ENCODE measurements at regions not wholly inside any gene's neighbourhood (a gene's known extent, or its start where the extent isn't known, plus 50 kb on each side); places are given as distances from the start of the nearest gene placed in this dataset.

GRCh38 chr2:146541896-146542295 is 1302.9 kb upstream of the ACVR2A start:
- H3K36me3 ChIP-seq (ENCODE audit: control insufficient read depth in 1 of 2, insufficient read depth in 2 of 2, low read length in 2 of 2), result no peaks in the 10 kb centered on the region
- H3K4me1 ChIP-seq (ENCODE audit: control insufficient read depth in 1 of 2, insufficient read depth in 2 of 2, low read length in 2 of 2), result no peaks in the 10 kb centered on the region
- ATAC-seq (no peak), DNase-seq (ENCODE audit: low read depth, low spot score) (no peak)
- no peak overlapping the region for H2AFZ ChIP-seq (ENCODE audit: low read depth, low read length, poor library complexity, severe bottlenecking)
- no peak overlapping the region for H3K27ac ChIP-seq (ENCODE audit: low read depth, low read length)
- no peaks in the 10 kb centered on the region for H3K9me3 ChIP-seq (ENCODE audit: control insufficient read depth in 1 of 2, insufficient read depth in 1 of 2, low read depth in 1 of 2, low read length in 2 of 2)
- CTCF ChIA-PET, result no interaction called here
- intact Hi-C loops (cut with micrococcal nuclease), result no loop called here
- H3K4me2 ChIP-seq (ENCODE audit: low read length), result no peak overlapping the region
- H3K9ac ChIP-seq (ENCODE audit: low read length), result no peak overlapping the region
- no TSS peak for BruUV-seq (replicated peaks)
- no peaks in the 10 kb centered on the region for H3K27me3 ChIP-seq (ENCODE audit: insufficient read depth, low read length)
- POLR2A ChIA-PET, result no interaction called here
- RAD21 ChIA-PET (ENCODE audit: low non-redundant PET in 1 of 2, low total read pairs in 2 of 2, uncharacterized antibody in 2 of 2, unreplicated experiment in 2 of 2), result no interaction called here
- no peak overlapping the region for H3K4me3 ChIP-seq (replicated peaks in 1 of 2; ENCODE audit: low read depth in 1 of 2, low read length in 2 of 2)
- H3K9me2 ChIP-seq (ENCODE audit: insufficient read depth), result no peaks in the 10 kb centered on the region
- no peaks in the 10 kb centered on the region for H4K20me1 ChIP-seq (ENCODE audit: insufficient read depth)
- no peak for TF ChIP-seq YY1 (IDR thresholded peaks at IDR 0.05; ENCODE audit: extremely low read depth, insufficient replicate concordance, low read depth, low read length)
- TF ChIP-seq CBX3 (IDR thresholded peaks at IDR 0.05; ENCODE audit: low read depth), result no peak
- TF ChIP-seq CTCF (IDR thresholded peaks at IDR 0.05 in 2 of 3, conservative IDR thresholded peaks at IDR 0.05 in 1 of 3; ENCODE audit: borderline replicate concordance in 1 of 3, insufficient read depth in 1 of 3, low read depth in 2 of 3, low read length in 2 of 3), result no peak
- TF ChIP-seq JUND (IDR thresholded peaks at IDR 0.05), result no peak
- TF ChIP-seq, protein P1, sequence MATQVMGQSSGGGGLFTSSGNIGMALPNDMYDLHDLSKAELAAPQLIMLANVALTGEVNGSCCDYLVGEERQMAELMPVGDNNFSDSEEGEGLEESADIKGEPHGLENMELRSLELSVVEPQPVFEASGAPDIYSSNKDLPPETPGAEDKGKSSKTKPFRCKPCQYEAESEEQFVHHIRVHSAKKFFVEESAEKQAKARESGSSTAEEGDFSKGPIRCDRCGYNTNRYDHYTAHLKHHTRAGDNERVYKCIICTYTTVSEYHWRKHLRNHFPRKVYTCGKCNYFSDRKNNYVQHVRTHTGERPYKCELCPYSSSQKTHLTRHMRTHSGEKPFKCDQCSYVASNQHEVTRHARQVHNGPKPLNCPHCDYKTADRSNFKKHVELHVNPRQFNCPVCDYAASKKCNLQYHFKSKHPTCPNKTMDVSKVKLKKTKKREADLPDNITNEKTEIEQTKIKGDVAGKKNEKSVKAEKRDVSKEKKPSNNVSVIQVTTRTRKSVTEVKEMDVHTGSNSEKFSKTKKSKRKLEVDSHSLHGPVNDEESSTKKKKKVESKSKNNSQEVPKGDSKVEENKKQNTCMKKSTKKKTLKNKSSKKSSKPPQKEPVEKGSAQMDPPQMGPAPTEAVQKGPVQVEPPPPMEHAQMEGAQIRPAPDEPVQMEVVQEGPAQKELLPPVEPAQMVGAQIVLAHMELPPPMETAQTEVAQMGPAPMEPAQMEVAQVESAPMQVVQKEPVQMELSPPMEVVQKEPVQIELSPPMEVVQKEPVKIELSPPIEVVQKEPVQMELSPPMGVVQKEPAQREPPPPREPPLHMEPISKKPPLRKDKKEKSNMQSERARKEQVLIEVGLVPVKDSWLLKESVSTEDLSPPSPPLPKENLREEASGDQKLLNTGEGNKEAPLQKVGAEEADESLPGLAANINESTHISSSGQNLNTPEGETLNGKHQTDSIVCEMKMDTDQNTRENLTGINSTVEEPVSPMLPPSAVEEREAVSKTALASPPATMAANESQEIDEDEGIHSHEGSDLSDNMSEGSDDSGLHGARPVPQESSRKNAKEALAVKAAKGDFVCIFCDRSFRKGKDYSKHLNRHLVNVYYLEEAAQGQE (IDR thresholded peaks at IDR 0.05; ENCODE audit: low read depth), result no peak
- TF ChIP-seq FOSL1 (IDR thresholded peaks at IDR 0.05; ENCODE audit: low read depth), result no peak
- TF ChIP-seq TCF7L2 (IDR thresholded peaks at IDR 0.05; ENCODE audit: borderline replicate concordance, extremely low read depth, insufficient read depth, insufficient read length), result no peak
- TF ChIP-seq ZNF274 (IDR thresholded peaks at IDR 0.05; ENCODE audit: low read depth, low read length), result no peak
- TF ChIP-seq ZFX (IDR thresholded peaks at IDR 0.05), result no peak
- TF ChIP-seq, protein P2, sequence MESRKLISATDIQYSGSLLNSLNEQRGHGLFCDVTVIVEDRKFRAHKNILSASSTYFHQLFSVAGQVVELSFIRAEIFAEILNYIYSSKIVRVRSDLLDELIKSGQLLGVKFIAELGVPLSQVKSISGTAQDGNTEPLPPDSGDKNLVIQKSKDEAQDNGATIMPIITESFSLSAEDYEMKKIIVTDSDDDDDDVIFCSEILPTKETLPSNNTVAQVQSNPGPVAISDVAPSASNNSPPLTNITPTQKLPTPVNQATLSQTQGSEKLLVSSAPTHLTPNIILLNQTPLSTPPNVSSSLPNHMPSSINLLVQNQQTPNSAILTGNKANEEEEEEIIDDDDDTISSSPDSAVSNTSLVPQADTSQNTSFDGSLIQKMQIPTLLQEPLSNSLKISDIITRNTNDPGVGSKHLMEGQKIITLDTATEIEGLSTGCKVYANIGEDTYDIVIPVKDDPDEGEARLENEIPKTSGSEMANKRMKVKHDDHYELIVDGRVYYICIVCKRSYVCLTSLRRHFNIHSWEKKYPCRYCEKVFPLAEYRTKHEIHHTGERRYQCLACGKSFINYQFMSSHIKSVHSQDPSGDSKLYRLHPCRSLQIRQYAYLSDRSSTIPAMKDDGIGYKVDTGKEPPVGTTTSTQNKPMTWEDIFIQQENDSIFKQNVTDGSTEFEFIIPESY (IDR thresholded peaks at IDR 0.05; ENCODE audit: extremely low read depth, insufficient replicate concordance, low read length), result no peak
- no peaks in the 10 kb centered on the region for H3K79me2 ChIP-seq (ENCODE audit: insufficient read depth, low read length)
